ENCODE measurements at regions not wholly inside any gene's neighbourhood (a gene's known extent, or its start where the extent isn't known, plus 50 kb on each side); places are given as distances from the start of the nearest gene placed in this dataset.
"Not testable (repeated sequence)": the region's sequence is repeated elsewhere in the genome, so short reads cannot be mapped to it uniquely, and the experiment has no call there.

DNA sequence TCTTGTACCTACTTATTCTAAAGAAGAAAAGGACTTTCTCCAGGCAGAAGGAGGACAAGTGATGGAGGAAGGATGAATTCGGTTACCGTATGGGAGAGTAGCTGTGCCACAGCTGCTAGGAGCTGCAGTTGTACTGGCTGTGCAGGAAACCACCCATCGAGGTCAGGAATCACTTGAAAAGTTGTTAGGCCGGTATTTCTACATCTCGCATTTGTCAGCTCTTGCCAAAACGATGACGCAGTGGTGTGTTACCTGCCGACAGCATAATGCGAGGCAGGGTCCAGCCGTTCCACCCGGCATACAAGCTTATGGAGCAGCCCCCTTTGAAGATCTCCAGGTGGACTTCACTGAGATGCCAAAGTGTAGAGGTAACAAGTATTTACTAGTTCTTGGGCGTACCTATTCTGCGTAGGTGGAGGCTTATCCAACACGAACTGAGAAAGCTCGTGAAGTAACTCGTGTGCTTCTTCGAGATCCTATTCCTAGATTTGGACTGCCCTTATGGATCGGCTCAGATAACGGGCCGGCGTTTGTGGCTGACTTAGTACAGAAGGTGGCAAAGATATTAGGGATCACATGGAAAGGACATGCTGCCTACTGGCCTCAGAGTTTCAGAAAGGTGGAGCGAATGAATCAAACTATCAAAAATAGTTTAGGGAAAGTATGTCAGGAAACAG lies 67.6 kb upstream of the FAM90A26 start:
- TF ChIP-seq, protein P1, sequence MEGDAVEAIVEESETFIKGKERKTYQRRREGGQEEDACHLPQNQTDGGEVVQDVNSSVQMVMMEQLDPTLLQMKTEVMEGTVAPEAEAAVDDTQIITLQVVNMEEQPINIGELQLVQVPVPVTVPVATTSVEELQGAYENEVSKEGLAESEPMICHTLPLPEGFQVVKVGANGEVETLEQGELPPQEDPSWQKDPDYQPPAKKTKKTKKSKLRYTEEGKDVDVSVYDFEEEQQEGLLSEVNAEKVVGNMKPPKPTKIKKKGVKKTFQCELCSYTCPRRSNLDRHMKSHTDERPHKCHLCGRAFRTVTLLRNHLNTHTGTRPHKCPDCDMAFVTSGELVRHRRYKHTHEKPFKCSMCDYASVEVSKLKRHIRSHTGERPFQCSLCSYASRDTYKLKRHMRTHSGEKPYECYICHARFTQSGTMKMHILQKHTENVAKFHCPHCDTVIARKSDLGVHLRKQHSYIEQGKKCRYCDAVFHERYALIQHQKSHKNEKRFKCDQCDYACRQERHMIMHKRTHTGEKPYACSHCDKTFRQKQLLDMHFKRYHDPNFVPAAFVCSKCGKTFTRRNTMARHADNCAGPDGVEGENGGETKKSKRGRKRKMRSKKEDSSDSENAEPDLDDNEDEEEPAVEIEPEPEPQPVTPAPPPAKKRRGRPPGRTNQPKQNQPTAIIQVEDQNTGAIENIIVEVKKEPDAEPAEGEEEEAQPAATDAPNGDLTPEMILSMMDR (IDR thresholded peaks at IDR 0.05), result not testable (repeated sequence)
- not testable (repeated sequence) for TF ChIP-seq EP300 (IDR thresholded peaks at IDR 0.05)

Data from ovary (tissue), 3 donors.